IMR-90 (cell line): ENCODE measurements at regions not wholly inside any gene's neighbourhood (a gene's known extent, or its start where the extent isn't known, plus 50 kb on each side); places are given as distances from the start of the nearest gene placed in this dataset.

Experiments used
- CEBPB ChIP-seq: IDR thresholded peaks from 2 replicates; pipeline ENCODE4 v1.6.1; 2012; ENCODE audit warnings: low read depth, low read length, improper control_type of control experiment
- CTCF ChIP-seq: conservative IDR thresholded peaks from 2 replicates; pipeline ENCODE4 v1.5.1; 2012; ENCODE audit warnings: mild to moderate bottlenecking, low read depth, low read length, improper control_type of control experiment
- POLR2A ChIP-seq: IDR thresholded peaks from 2 replicates; pipeline ENCODE4 v1.6.1; 2012; ENCODE audit warnings: mild to moderate bottlenecking, low read depth, low read length
- RAD21 ChIP-seq: IDR thresholded peaks from 2 replicates; pipeline ENCODE4 v1.6.1; 2012; ENCODE audit warnings: low read length, improper control_type of control experiment
- RFX5 ChIP-seq: IDR thresholded peaks from 2 replicates; pipeline ENCODE4 v1.8.0; 2012; ENCODE audit warnings: low read depth, mild to moderate bottlenecking, low read length, moderate library complexity
- USF2 ChIP-seq: fragments of 150-350 bp; IDR thresholded peaks from 2 replicates; pipeline ENCODE4 v1.6.1; 2017; ENCODE audit warnings: mild to moderate bottlenecking, antibody characterized with exemption, low read length, low read depth

- no peak for TF ChIP-seq CTCF
- no peak for TF ChIP-seq USF2
- TF ChIP-seq POLR2A, result no peak
- no peak for TF ChIP-seq CEBPB
- TF ChIP-seq RFX5, result no peak
- TF ChIP-seq RAD21, result no peak
These were observed 126.8 kb upstream of the THBS2 start for GRCh38 chr6:169380493-169380892.
